ENCODE measurements at regions not wholly inside any gene's neighbourhood (a gene's known extent, or its start where the extent isn't known, plus 50 kb on each side); places are given as distances from the start of the nearest gene placed in this dataset.
"Not testable (repeated sequence)": the region's sequence is repeated elsewhere in the genome, so short reads cannot be mapped to it uniquely, and the experiment has no call there.

GRCh38 chr5:62224987-62225601 is 80.9 kb upstream of the KIF2A start:
- TF ChIP-seq CTCF (IDR thresholded peaks at IDR 0.05) = peak; percentile 17 to 61 (median 32)
- TF ChIP-seq POLR2A (IDR thresholded peaks at IDR 0.05) = not testable (repeated sequence)
